Endodermal cell (in vitro differentiated cells): ENCODE measurements at regions not wholly inside any gene's neighbourhood (a gene's known extent, or its start where the extent isn't known, plus 50 kb on each side); places are given as distances from the start of the nearest gene placed in this dataset.

Experiments
- DNase-seq: peaks from one replicate; pipeline ENCODE4 v3.0.0-alpha.2; 2017
- H3K27ac ChIP-seq: 2 replicates; pipeline ENCODE4 v1.5.1; 2013; ENCODE audit warnings: mild to moderate bottlenecking, low read depth, low read length, moderate library complexity
- H3K27me3 ChIP-seq: 2 replicates; pipeline ENCODE4 v1.6.1; 2013; ENCODE audit warnings: mild to moderate bottlenecking, low read length, moderate library complexity; ENCODE audit not compliant: insufficient read depth, control insufficient read depth, poor library complexity, severe bottlenecking
- H3K36me3 ChIP-seq: 2 replicates; pipeline ENCODE4 v1.7.0; 2013; ENCODE audit warnings: mild to moderate bottlenecking, low read length, moderate library complexity; ENCODE audit not compliant: control insufficient read depth, insufficient read depth
- H3K4me1 ChIP-seq: one replicate; pipeline ENCODE4 v1.7.0; 2013; ENCODE audit warnings: low read length; ENCODE audit not compliant: control insufficient read depth, insufficient read depth
- H3K4me3 ChIP-seq: 2 replicates; pipeline ENCODE4 v1.5.1; 2013; ENCODE audit warnings: mild to moderate bottlenecking, low read length, moderate library complexity
- H3K9ac ChIP-seq: 2 replicates; pipeline ENCODE4 v1.6.1; 2013; ENCODE audit warnings: mild to moderate bottlenecking, low read length, moderate library complexity; ENCODE audit not compliant: poor library complexity, severe bottlenecking; ENCODE audit errors: extremely low read depth
- H3K9me3 ChIP-seq: 2 replicates; pipeline ENCODE4 v1.6.1; 2013; ENCODE audit warnings: mild to moderate bottlenecking, low read length, moderate library complexity; ENCODE audit not compliant: control insufficient read depth
- H3K27ac Mint-ChIP-seq: 2 replicates; pipeline ENCODE4 v1.8.0; 2020; ENCODE audit warnings: mixed read lengths
- H3K27me3 Mint-ChIP-seq: 2 replicates; pipeline ENCODE4 v1.8.0; 2021; ENCODE audit warnings: mild to moderate bottlenecking, mixed read lengths; ENCODE audit not compliant: insufficient read depth
- H3K36me3 Mint-ChIP-seq: 2 replicates; pipeline ENCODE4 v1.8.0; 2020; ENCODE audit warnings: low read depth, mixed read lengths
- H3K4me1 Mint-ChIP-seq: 2 replicates; pipeline ENCODE4 v1.8.0; 2020; ENCODE audit warnings: mixed read lengths
- H3K4me3 Mint-ChIP-seq: 2 replicates; pipeline ENCODE4 v1.8.0; 2020; ENCODE audit warnings: mild to moderate bottlenecking, moderate library complexity, mixed read lengths
- H3K9me3 Mint-ChIP-seq: 2 replicates; pipeline ENCODE4 v1.8.0; 2020; ENCODE audit warnings: mild to moderate bottlenecking, mixed read lengths
- WGBS, 2 experiments: methylation state at CpG; one replicate each; pipeline versions ENCODE4 v1.1.5 to v1.1.7; 2013; ENCODE audit warnings: missing lambda C conversion rate in 2 of 2, mixed read lengths in 1 of 2; ENCODE audit not compliant: insufficient coverage in 1 of 2, insufficient read length in 1 of 2; 5-methylcytosine and 5-hydroxymethylcytosine counted together
- TF ChIP-seq, protein P1 (sequence below): fragments of 200-600 bp; sonication (generic); conservative IDR thresholded peaks from 2 replicates; pipeline ENCODE4 v1.5.0; 2021; ENCODE audit warnings: antibody characterized with exemption, mild to moderate bottlenecking

DNA sequence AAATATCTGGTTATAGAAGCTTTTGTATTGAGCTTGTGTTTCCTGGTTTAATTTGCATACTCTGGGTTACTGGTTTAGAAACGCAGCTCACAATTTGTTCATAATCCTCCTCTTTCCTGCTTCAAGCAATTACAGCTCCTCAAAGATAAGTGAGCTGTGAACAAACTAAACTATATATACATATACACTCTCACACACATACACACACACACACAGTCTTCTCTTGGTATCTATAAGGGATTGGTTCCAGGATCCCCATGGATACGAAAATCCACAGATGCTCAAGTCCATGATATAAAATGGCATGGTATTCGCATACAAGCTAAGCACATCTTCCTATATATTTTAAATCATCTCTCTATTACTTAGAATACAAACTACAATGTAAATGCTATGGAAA, 510.9 kb upstream of the CDH18 start:
- H3K4me3 Mint-ChIP-seq = no peak overlapping the region
- H3K9me3 Mint-ChIP-seq = no peaks in the 10 kb centered on the region
- no peaks in the 10 kb centered on the region for H3K36me3 Mint-ChIP-seq

DNA sequence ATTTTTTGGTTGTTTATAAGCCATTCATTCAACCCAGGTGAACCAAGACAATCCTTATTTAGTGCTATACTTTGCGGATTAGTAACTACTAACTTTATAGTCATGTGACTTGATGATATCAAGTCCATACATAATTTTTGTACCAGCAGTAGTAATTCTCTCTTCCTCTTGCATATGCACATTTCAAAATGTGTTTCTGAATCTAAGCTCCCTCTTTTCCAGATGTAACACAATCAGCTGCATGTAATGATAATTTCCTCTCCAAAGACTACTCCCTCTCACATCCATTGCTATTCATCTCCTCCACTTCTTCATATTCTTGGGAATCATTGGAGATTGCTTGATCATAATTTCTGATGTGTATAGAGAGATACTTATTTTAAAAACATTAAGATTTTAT, 510.1 kb upstream of the CDH18 start:
- Mint-ChIP-seq H3K36me3 (no peaks in the 10 kb centered on the region), H3K9me3 (no peaks in the 10 kb centered on the region), H3K27me3 (no peaks in the 10 kb centered on the region), H3K4me3 (no peak overlapping the region), H3K4me1 (no peaks in the 10 kb centered on the region), H3K27ac (no peak overlapping the region)
- TF ChIP-seq, protein P1, sequence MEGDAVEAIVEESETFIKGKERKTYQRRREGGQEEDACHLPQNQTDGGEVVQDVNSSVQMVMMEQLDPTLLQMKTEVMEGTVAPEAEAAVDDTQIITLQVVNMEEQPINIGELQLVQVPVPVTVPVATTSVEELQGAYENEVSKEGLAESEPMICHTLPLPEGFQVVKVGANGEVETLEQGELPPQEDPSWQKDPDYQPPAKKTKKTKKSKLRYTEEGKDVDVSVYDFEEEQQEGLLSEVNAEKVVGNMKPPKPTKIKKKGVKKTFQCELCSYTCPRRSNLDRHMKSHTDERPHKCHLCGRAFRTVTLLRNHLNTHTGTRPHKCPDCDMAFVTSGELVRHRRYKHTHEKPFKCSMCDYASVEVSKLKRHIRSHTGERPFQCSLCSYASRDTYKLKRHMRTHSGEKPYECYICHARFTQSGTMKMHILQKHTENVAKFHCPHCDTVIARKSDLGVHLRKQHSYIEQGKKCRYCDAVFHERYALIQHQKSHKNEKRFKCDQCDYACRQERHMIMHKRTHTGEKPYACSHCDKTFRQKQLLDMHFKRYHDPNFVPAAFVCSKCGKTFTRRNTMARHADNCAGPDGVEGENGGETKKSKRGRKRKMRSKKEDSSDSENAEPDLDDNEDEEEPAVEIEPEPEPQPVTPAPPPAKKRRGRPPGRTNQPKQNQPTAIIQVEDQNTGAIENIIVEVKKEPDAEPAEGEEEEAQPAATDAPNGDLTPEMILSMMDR = no peak
- no peaks in the 10 kb centered on the region for H3K27me3 ChIP-seq
- DNase-seq = no peak
- H3K9ac ChIP-seq = no peak overlapping the region
- no peak overlapping the region for H3K27ac ChIP-seq
- no peaks in the 10 kb centered on the region for H3K36me3 ChIP-seq
- no peaks in the 10 kb centered on the region for H3K9me3 ChIP-seq
- WGBS, 2 experiments = 93% methylated on average over 1 of the region's 1 CpG; no CpG with 5 or more reads in 1 of the 2 experiments
- no peaks in the 10 kb centered on the region for H3K4me1 ChIP-seq
- H3K4me3 ChIP-seq = no peak overlapping the region

More for the DNA sequence above, 510.9 kb upstream of the CDH18 start:
- H3K27ac ChIP-seq = no peak overlapping the region
- no peak overlapping the region for H3K27ac Mint-ChIP-seq
- no peak overlapping the region for H3K4me3 ChIP-seq
- DNase-seq = no peak
- no peaks in the 10 kb centered on the region for H3K27me3 Mint-ChIP-seq
- TF ChIP-seq, protein P1 = no peak
- H3K4me1 Mint-ChIP-seq = no peaks in the 10 kb centered on the region
- no peaks in the 10 kb centered on the region for H3K4me1 ChIP-seq
- WGBS, 2 experiments = 75 to 94% methylated on average over 1 to 3 of the region's 3 CpGs
- H3K36me3 ChIP-seq = no peaks in the 10 kb centered on the region
- no peaks in the 10 kb centered on the region for H3K27me3 ChIP-seq
- H3K9ac ChIP-seq = no peak overlapping the region
- H3K9me3 ChIP-seq = no peaks in the 10 kb centered on the region

DNA sequence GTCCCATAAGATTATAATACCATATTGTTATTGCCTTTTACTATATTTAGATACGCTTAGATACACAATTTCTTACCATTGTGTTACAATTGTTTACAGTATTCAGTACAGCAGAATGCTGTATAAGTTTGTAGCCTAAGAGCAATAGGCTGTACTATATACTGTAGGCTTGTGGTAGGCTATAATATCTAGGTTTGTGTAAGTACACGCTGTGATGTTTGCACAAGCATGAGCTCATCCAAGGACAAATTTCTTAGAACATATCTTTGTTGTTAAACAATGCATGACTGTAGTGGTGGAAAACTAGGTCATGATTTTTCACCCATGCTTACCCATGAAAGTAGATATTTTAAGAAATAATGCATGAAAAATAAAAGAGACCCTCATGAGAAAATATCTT, 509.4 kb upstream of the CDH18 start:
- H3K36me3 Mint-ChIP-seq = no peaks in the 10 kb centered on the region
- H3K9ac ChIP-seq = no peak overlapping the region
- H3K9me3 Mint-ChIP-seq = no peaks in the 10 kb centered on the region
- no peaks in the 10 kb centered on the region for H3K36me3 ChIP-seq
- H3K4me3 ChIP-seq = no peak overlapping the region
- 92% methylated on average over 1 of the region's 2 CpGs; no CpG with 5 or more reads in 1 of the 2 experiments for WGBS, 2 experiments
- H3K4me3 Mint-ChIP-seq = no peak overlapping the region
- DNase-seq = no peak
- H3K27me3 Mint-ChIP-seq = no peaks in the 10 kb centered on the region
- H3K9me3 ChIP-seq = no peaks in the 10 kb centered on the region
- H3K27ac Mint-ChIP-seq = no peak overlapping the region
- no peak overlapping the region for H3K27ac ChIP-seq
- H3K4me1 ChIP-seq = no peaks in the 10 kb centered on the region
- TF ChIP-seq, protein P1 = no peak
- H3K27me3 ChIP-seq = no peaks in the 10 kb centered on the region
- no peaks in the 10 kb centered on the region for H3K4me1 Mint-ChIP-seq
